Keratinocyte (primary cell): ENCODE measurements at regions not wholly inside any gene's neighbourhood (a gene's known extent, or its start where the extent isn't known, plus 50 kb on each side); places are given as distances from the start of the nearest gene placed in this dataset.

Experiments
- EZH2 ChIP-seq: IDR thresholded peaks from one replicate; pipeline ENCODE4 v1.6.1; 2012; ENCODE audit warnings: inconsistent platforms, mild to moderate bottlenecking, low read length, moderate library complexity
- TF ChIP-seq, protein P1 (sequence below), 3 experiments: IDR thresholded peaks in 1 of 3; conservative IDR thresholded peaks in 1 of 3; optimal IDR thresholded peaks in 1 of 3; 2 replicates in 2 of 3; 3 replicates in 1 of 3; pipeline versions ENCODE3 to v1.5.1; 2011; ENCODE audit warnings: low read length in 3 of 3, mild to moderate bottlenecking in 3 of 3, moderate library complexity in 2 of 3, control low read depth in 1 of 3, inconsistent platforms in 1 of 3; ENCODE audit not compliant: insufficient read depth in 2 of 3; ENCODE audit errors: extremely low read depth in 1 of 3

DNA sequence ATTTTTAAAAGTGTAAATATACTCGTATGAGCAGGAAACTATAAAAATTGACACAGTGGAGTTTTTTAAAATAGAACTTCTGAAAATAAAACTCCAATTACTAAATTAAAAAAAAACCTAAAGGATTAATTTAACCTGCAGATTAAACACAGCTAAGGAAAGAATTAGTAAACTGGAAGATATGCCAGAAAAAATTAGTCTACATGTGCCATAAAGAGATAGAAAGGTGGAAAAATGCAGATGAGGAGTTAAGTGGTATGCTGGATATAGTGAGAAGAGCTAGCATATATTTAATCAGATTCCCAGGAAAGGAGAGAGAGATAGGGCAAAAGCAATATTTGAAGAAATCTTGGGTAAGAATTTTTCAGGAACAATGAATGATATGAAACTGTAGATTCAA is 315.8 kb upstream of the CADM1 start:
- TF ChIP-seq, protein P1, sequence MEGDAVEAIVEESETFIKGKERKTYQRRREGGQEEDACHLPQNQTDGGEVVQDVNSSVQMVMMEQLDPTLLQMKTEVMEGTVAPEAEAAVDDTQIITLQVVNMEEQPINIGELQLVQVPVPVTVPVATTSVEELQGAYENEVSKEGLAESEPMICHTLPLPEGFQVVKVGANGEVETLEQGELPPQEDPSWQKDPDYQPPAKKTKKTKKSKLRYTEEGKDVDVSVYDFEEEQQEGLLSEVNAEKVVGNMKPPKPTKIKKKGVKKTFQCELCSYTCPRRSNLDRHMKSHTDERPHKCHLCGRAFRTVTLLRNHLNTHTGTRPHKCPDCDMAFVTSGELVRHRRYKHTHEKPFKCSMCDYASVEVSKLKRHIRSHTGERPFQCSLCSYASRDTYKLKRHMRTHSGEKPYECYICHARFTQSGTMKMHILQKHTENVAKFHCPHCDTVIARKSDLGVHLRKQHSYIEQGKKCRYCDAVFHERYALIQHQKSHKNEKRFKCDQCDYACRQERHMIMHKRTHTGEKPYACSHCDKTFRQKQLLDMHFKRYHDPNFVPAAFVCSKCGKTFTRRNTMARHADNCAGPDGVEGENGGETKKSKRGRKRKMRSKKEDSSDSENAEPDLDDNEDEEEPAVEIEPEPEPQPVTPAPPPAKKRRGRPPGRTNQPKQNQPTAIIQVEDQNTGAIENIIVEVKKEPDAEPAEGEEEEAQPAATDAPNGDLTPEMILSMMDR (optimal IDR thresholded peaks at IDR 0.05 in 1 of 3, IDR thresholded peaks at IDR 0.05 in 1 of 3, conservative IDR thresholded peaks at IDR 0.05 in 1 of 3; ENCODE audit: extremely low read depth in 1 of 3, insufficient read depth in 2 of 3, low read length in 3 of 3), result no peak
- no peak for TF ChIP-seq EZH2
